NCI-H510A treated with DMSO at 0.1 percent for 48 hours (cell line): ENCODE measurements at regions not wholly inside any gene's neighbourhood (a gene's known extent, or its start where the extent isn't known, plus 50 kb on each side); places are given as distances from the start of the nearest gene placed in this dataset.

ENCODE experiments used
- DNase-seq: peaks from one replicate; lab custom pipeline; 2025; lab: John Stamatoyannopoulos, UW

- DNase-seq, result no peak
Measured at GRCh38 chr15:95912280-95912625, 418.2 kb upstream of the NR2F2 start.

GRCh38 chr15:95912728-95913127, 417.8 kb upstream of the NR2F2 start:
- no peak for DNase-seq

GRCh38 chr15:95916568-95916967, 413.9 kb upstream of the NR2F2 start:
- DNase-seq, result no peak

- DNase-seq, result no peak
Measured at GRCh38 chr15:95918525-95918924, 412.0 kb upstream of the NR2F2 start.

- DNase-seq, result no peak
Measured at GRCh38 chr15:95919460-95919859, 411.0 kb upstream of the NR2F2 start.

- DNase-seq, result no peak
Measured at GRCh38 chr15:95921404-95921803, 409.1 kb upstream of the NR2F2 start.

GRCh38 chr15:95922431-95922830, 408.1 kb upstream of the NR2F2 start:
- no peak for DNase-seq

GRCh38 chr15:95923792-95924191, 406.7 kb upstream of the NR2F2 start:
- DNase-seq, result no peak

GRCh38 chr15:95928822-95929221, 401.7 kb upstream of the NR2F2 start:
- no peak for DNase-seq

GRCh38 chr15:95929232-95929846, 401.2 kb upstream of the NR2F2 start:
- no peak for DNase-seq

- no peak for DNase-seq
Measured at GRCh38 chr15:95930659-95931375, 399.7 kb upstream of the NR2F2 start.

- no peak for DNase-seq
Measured at GRCh38 chr15:95931619-95932018, 398.9 kb upstream of the NR2F2 start.

- no peak for DNase-seq
Measured at GRCh38 chr15:95932141-95932540, 398.4 kb upstream of the NR2F2 start.

- DNase-seq, result no peak
Measured at GRCh38 chr15:95932676-95933075, 397.8 kb upstream of the NR2F2 start.

GRCh38 chr15:95935852-95936251, 394.6 kb upstream of the NR2F2 start:
- DNase-seq, result no peak

GRCh38 chr15:95937128-95937528, 393.4 kb upstream of the NR2F2 start:
- no peak for DNase-seq

- DNase-seq, result no peak
Measured at GRCh38 chr15:95940431-95940985, 390.0 kb upstream of the NR2F2 start.

GRCh38 chr15:95944193-95944592, 386.3 kb upstream of the NR2F2 start:
- DNase-seq, result peak; percentile 29

- DNase-seq, result no peak
Measured at GRCh38 chr15:95944661-95945255, 385.7 kb upstream of the NR2F2 start.

GRCh38 chr15:95946241-95946640, 384.3 kb upstream of the NR2F2 start:
- no peak for DNase-seq

GRCh38 chr15:95946926-95947325, 383.6 kb upstream of the NR2F2 start:
- no peak for DNase-seq

GRCh38 chr15:95948411-95948810, 382.1 kb upstream of the NR2F2 start:
- peak; percentile 48 for DNase-seq

GRCh38 chr15:95953032-95953431, 377.5 kb upstream of the NR2F2 start:
- DNase-seq, result no peak
